ENCODE measurements at regions not wholly inside any gene's neighbourhood (a gene's known extent, or its start where the extent isn't known, plus 50 kb on each side); places are given as distances from the start of the nearest gene placed in this dataset.
"Not testable (repeated sequence)": the region's sequence is repeated elsewhere in the genome, so short reads cannot be mapped to it uniquely, and the experiment has no call there.

DNA sequence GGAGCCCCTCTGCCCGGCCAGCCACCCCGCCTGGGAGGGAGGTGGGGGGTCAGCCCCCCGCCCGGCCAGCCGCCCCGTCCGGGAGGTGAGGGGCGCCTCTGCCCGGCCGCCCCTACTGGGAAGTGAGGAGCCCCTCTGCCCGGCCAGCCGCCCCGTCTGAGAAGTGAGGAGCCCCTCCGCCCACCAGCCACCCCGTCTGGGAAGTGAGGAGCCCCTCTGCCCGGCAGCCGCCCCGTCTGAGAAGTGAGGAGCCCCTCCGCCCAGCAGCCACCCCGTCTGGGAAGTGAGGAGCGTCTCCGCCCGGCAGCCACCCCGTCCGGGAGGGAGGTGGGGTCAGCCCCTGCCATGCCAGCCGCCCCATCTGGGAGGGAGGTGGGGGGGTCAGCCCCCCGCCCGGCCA lies 102.8 kb downstream of the ID4 start:
- not testable (repeated sequence) for TF ChIP-seq POLR2A, CTCF, EP300 (IDR thresholded peaks at IDR 0.05)

Measured in tibial nerve (tissue), 4 donors.